ENCODE measurements at regions not wholly inside any gene's neighbourhood (a gene's known extent, or its start where the extent isn't known, plus 50 kb on each side); places are given as distances from the start of the nearest gene placed in this dataset.
"Not testable (repeated sequence)": the region's sequence is repeated elsewhere in the genome, so short reads cannot be mapped to it uniquely, and the experiment has no call there.

- no peak for DNase-seq (ENCODE audit: insufficient read length, low spot score)
- no peak for TF ChIP-seq POLR2A (IDR thresholded peaks at IDR 0.05; ENCODE audit: low read depth, low read length)
- FAIRE-seq, result no peak
Measured at GRCh38 chr13:63311587-63311986, 1895.9 kb upstream of the PCDH20 start.

- no peak for FAIRE-seq
- TF ChIP-seq POLR2A (IDR thresholded peaks at IDR 0.05; ENCODE audit: low read depth, low read length), result no peak
- no peak for DNase-seq (ENCODE audit: insufficient read length, low spot score)
Measured at GRCh38 chr13:63308549-63309165, 1893.0 kb upstream of the PCDH20 start.

GRCh38 chr13:63307228-63307627, 1891.6 kb upstream of the PCDH20 start:
- no peak for FAIRE-seq
- TF ChIP-seq POLR2A (IDR thresholded peaks at IDR 0.05; ENCODE audit: low read depth, low read length), result no peak
- DNase-seq (ENCODE audit: insufficient read length, low spot score), result no peak

- no peak for DNase-seq (ENCODE audit: insufficient read length, low spot score)
- no peak for TF ChIP-seq POLR2A (IDR thresholded peaks at IDR 0.05; ENCODE audit: low read depth, low read length)
- no peak for FAIRE-seq
Measured at GRCh38 chr13:63305641-63306133, 1890.0 kb upstream of the PCDH20 start.

- TF ChIP-seq POLR2A (IDR thresholded peaks at IDR 0.05; ENCODE audit: low read depth, low read length), result no peak
- DNase-seq (ENCODE audit: insufficient read length, low spot score) (no peak), FAIRE-seq (no peak)
Measured at GRCh38 chr13:63304497-63304896, 1888.8 kb upstream of the PCDH20 start.

GRCh38 chr13:63299866-63300394, 1884.3 kb upstream of the PCDH20 start:
- TF ChIP-seq POLR2A (IDR thresholded peaks at IDR 0.05; ENCODE audit: low read depth, low read length), result no peak
- no peak for DNase-seq (ENCODE audit: insufficient read length, low spot score)
- FAIRE-seq, result no peak

- DNase-seq (ENCODE audit: insufficient read length, low spot score), result no peak
- FAIRE-seq, result no peak
- TF ChIP-seq POLR2A (IDR thresholded peaks at IDR 0.05; ENCODE audit: low read depth, low read length), result no peak
Measured at GRCh38 chr13:63297163-63297562, 1881.5 kb upstream of the PCDH20 start.

- DNase-seq (ENCODE audit: insufficient read length, low spot score) (no peak), FAIRE-seq (no peak)
Measured at GRCh38 chr13:63291701-63292100, 1876.1 kb upstream of the PCDH20 start.

GRCh38 chr13:63288576-63288975, 1872.9 kb upstream of the PCDH20 start:
- FAIRE-seq, result no peak
- DNase-seq (ENCODE audit: insufficient read length, low spot score), result no peak
- no peak for TF ChIP-seq POLR2A (IDR thresholded peaks at IDR 0.05; ENCODE audit: low read depth, low read length)

More at GRCh38 chr13:63291701-63292100, 1876.1 kb upstream of the PCDH20 start:
- TF ChIP-seq POLR2A (IDR thresholded peaks at IDR 0.05; ENCODE audit: low read depth, low read length), result no peak

GRCh38 chr13:63287926-63288325, 1872.3 kb upstream of the PCDH20 start:
- no peak for FAIRE-seq
- DNase-seq (ENCODE audit: insufficient read length, low spot score), result no peak
- no peak for TF ChIP-seq POLR2A (IDR thresholded peaks at IDR 0.05; ENCODE audit: low read depth, low read length)

GRCh38 chr13:63285426-63285825, 1869.8 kb upstream of the PCDH20 start:
- no peak for TF ChIP-seq POLR2A (IDR thresholded peaks at IDR 0.05; ENCODE audit: low read depth, low read length)
- FAIRE-seq, result no peak

GRCh38 chr13:63279136-63279535, 1863.5 kb upstream of the PCDH20 start:
- no peak for TF ChIP-seq POLR2A (IDR thresholded peaks at IDR 0.05; ENCODE audit: low read depth, low read length)
- FAIRE-seq, result no peak

More at GRCh38 chr13:63285426-63285825, 1869.8 kb upstream of the PCDH20 start:
- DNase-seq (ENCODE audit: insufficient read length, low spot score), result no peak

GRCh38 chr13:63274772-63275171, 1859.1 kb upstream of the PCDH20 start:
- DNase-seq (ENCODE audit: insufficient read length, low spot score) (no peak), FAIRE-seq (no peak)
- no peak for TF ChIP-seq POLR2A (IDR thresholded peaks at IDR 0.05; ENCODE audit: low read depth, low read length)

More at GRCh38 chr13:63279136-63279535, 1863.5 kb upstream of the PCDH20 start:
- no peak for DNase-seq (ENCODE audit: insufficient read length, low spot score)

GRCh38 chr13:63249411-63250187, 1834.0 kb upstream of the PCDH20 start:
- no peak for FAIRE-seq
- TF ChIP-seq POLR2A (IDR thresholded peaks at IDR 0.05; ENCODE audit: low read depth, low read length), result no peak
- DNase-seq (ENCODE audit: insufficient read length, low spot score), result no peak

GRCh38 chr13:63236667-63237396, 1821.2 kb upstream of the PCDH20 start:
- not testable (repeated sequence) for DNase-seq (ENCODE audit: insufficient read length, low spot score); FAIRE-seq

GRCh38 chr13:63218596-63218995, 1802.9 kb upstream of the PCDH20 start:
- not testable (repeated sequence) for DNase-seq (ENCODE audit: insufficient read length, low spot score); FAIRE-seq

All from H54 (cell line).